SJCRH30 (cell line): ENCODE measurements at regions not wholly inside any gene's neighbourhood (a gene's known extent, or its start where the extent isn't known, plus 50 kb on each side); places are given as distances from the start of the nearest gene placed in this dataset.

ENCODE experiments used
- DNase-seq, 2 experiments: peaks; one replicate each; pipeline ENCODE4 v3.0.0-alpha.2; 2015 to 2020
- H3K27ac ChIP-seq: fragments of 250-450 bp; sonication (Bioruptor Pico); 2 replicates; pipeline ENCODE4 v1.5.1; 2020; ENCODE audit warnings: mild to moderate bottlenecking, moderate library complexity
- H3K27me3 ChIP-seq: fragments of 250-450 bp; sonication (Bioruptor Pico); 2 replicates; pipeline ENCODE4 v1.5.1; 2020; ENCODE audit warnings: mild to moderate bottlenecking, moderate library complexity
- H3K36me3 ChIP-seq: fragments of 250-450 bp; sonication (Bioruptor Pico); 2 replicates; pipeline ENCODE4 v1.5.1; 2020; ENCODE audit warnings: mild to moderate bottlenecking, moderate library complexity
- H3K4me1 ChIP-seq: fragments of 250-450 bp; sonication (Bioruptor Pico); 2 replicates; pipeline ENCODE4 v1.5.1; 2020; ENCODE audit warnings: mild to moderate bottlenecking, moderate library complexity
- H3K4me3 ChIP-seq: fragments of 250-450 bp; sonication (Bioruptor Pico); 2 replicates; pipeline ENCODE4 v1.5.1; 2020; ENCODE audit warnings: mild to moderate bottlenecking, moderate library complexity
- H3K9me3 ChIP-seq: fragments of 250-450 bp; sonication (Bioruptor Pico); replicated peaks from 2 replicates; pipeline ENCODE4 v1.5.1; 2020; ENCODE audit warnings: mild to moderate bottlenecking, moderate library complexity

GRCh38 chr3:181570472-181570871 lies 141.3 kb upstream of the SOX2 start:
- no peak for DNase-seq
- H3K4me1 ChIP-seq = no peaks in the 10 kb centered on the region
- H3K27ac ChIP-seq = no peak overlapping the region
- H3K9me3 ChIP-seq = no peaks in the 10 kb centered on the region
- H3K36me3 ChIP-seq = no peaks in the 10 kb centered on the region
- no peak overlapping the region for H3K4me3 ChIP-seq
- H3K27me3 ChIP-seq = no peaks in the 10 kb centered on the region

- H3K27me3 ChIP-seq = no peaks in the 10 kb centered on the region
- DNase-seq = no peak
- H3K9me3 ChIP-seq = no peaks in the 10 kb centered on the region
- H3K36me3 ChIP-seq = no peaks in the 10 kb centered on the region
- H3K4me1 ChIP-seq = no peaks in the 10 kb centered on the region
- H3K27ac ChIP-seq = no peak overlapping the region
- H3K4me3 ChIP-seq = no peak overlapping the region
Measured at GRCh38 chr3:181569356-181569940, 142.3 kb upstream of the SOX2 start.

GRCh38 chr3:181568693-181569092 lies 143.0 kb upstream of the SOX2 start:
- no peaks in the 10 kb centered on the region for H3K27me3 ChIP-seq
- H3K4me1 ChIP-seq = no peaks in the 10 kb centered on the region
- DNase-seq = no peak
- H3K36me3 ChIP-seq = no peaks in the 10 kb centered on the region
- no peak overlapping the region for H3K4me3 ChIP-seq
- H3K9me3 ChIP-seq = no peaks in the 10 kb centered on the region
- H3K27ac ChIP-seq = no peak overlapping the region

DNA sequence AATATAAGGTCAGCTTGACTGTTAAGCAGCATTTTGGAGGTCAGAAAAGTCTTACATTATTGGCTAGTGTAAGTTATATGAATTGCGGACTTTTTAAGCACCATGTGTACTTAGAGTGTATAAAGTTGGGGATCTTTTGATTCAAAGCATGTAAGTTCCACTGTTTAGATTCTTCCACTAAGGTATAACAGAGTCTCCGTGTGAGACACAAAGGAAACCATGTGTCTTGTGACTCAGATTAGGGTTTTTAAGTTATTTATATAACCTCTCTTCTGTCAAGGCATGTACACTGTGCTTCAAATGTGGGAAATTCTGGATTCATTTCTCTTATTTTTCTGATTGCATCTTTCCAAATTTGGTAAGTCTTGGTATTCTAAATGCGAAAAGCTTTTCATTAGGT lies 143.5 kb upstream of the SOX2 start:
- Histone ChIP-seq H3K27ac (no peak overlapping the region), H3K27me3 (no peaks in the 10 kb centered on the region), H3K9me3 (no peaks in the 10 kb centered on the region), H3K4me1 (no peaks in the 10 kb centered on the region), H3K36me3 (no peaks in the 10 kb centered on the region), H3K4me3 (no peak overlapping the region)
- DNase-seq = no peak

- Histone ChIP-seq H3K36me3 (no peaks in the 10 kb centered on the region), H3K4me1 (no peaks in the 10 kb centered on the region), H3K4me3 (no peak overlapping the region), H3K9me3 (no peaks in the 10 kb centered on the region), H3K27ac (no peak overlapping the region), H3K27me3 (no peaks in the 10 kb centered on the region)
- DNase-seq = no peak
Measured at GRCh38 chr3:181567311-181568075, 144.2 kb upstream of the SOX2 start.

DNA sequence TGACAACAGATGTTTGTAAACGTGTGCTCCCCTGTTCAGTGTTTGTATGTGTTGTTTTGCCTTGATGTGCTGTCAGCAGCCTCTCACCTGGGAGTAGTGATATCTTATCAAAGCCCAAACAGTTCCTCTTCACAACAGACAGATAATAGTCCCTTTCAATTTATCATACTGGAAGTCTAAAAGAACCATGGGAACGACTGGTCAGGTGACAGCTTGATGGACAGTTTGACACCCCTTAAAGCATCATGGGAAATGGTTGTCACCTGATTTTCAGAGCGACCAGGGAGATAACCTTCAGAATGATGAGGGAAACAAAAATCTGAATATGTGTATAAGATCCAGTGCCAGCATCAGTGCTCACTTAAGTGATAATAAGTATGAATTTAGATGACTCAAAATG lies 146.3 kb upstream of the SOX2 start:
- DNase-seq = no peak
- H3K36me3 ChIP-seq = no peaks in the 10 kb centered on the region
- no peak overlapping the region for H3K4me3 ChIP-seq
- H3K27ac ChIP-seq = no peak overlapping the region
- no peaks in the 10 kb centered on the region for H3K27me3 ChIP-seq
- no peaks in the 10 kb centered on the region for H3K4me1 ChIP-seq
- no peaks in the 10 kb centered on the region for H3K9me3 ChIP-seq

DNA sequence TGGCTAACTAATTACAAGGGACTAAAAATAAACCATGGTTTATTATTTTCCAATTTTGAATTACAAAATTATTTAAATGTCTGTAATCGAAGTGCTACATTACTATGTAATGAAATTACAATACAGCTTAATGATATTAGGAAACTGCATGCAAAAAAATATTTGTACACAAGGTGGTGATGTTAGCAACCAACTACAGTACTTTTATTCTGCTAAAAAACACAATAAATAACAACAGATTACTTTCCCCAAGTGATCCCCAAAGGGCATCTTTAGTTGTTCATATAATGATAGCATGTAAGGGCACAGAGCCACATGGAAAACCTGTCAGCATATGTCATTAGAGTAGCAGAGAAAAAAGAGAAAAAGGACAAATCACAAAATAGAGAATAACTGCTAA lies 147.5 kb upstream of the SOX2 start:
- H3K4me3 ChIP-seq = no peak overlapping the region
- no peaks in the 10 kb centered on the region for H3K27me3 ChIP-seq
- no peak overlapping the region for H3K27ac ChIP-seq
- no peaks in the 10 kb centered on the region for H3K36me3 ChIP-seq
- DNase-seq = no peak
- no peaks in the 10 kb centered on the region for H3K9me3 ChIP-seq
- H3K4me1 ChIP-seq = no peaks in the 10 kb centered on the region

- Histone ChIP-seq H3K27ac (no peak overlapping the region), H3K27me3 (no peaks in the 10 kb centered on the region), H3K4me1 (no peaks in the 10 kb centered on the region), H3K4me3 (no peak overlapping the region), H3K9me3 (no peaks in the 10 kb centered on the region), H3K36me3 (no peaks in the 10 kb centered on the region)
- DNase-seq = no peak
Measured at GRCh38 chr3:181561139-181562031, 150.3 kb upstream of the SOX2 start.

DNA sequence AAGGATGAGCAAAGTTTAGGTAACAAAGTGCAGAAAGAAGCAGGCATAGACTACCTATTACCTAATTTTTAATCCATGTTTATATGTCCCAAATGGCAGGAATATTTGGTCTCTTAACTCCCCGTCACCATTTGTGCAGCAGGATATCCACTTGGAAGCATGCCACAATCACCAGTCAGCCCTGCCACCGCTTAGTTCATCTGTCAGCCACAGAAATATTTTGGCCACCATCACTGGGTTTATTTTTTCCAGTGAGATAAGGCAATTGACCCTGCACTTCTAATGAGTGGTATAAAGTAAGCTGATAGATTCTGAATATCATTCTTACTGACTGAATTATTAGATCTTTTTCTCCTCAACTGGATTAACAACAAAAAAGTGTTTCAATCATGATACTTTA lies 152.9 kb upstream of the SOX2 start:
- H3K9me3 ChIP-seq = no peaks in the 10 kb centered on the region
- no peaks in the 10 kb centered on the region for H3K27me3 ChIP-seq
- no peaks in the 10 kb centered on the region for H3K36me3 ChIP-seq
- H3K27ac ChIP-seq = no peak overlapping the region
- no peaks in the 10 kb centered on the region for H3K4me1 ChIP-seq
- no peak overlapping the region for H3K4me3 ChIP-seq
- peak in 1 of 2 experiments; percentile 12 for DNase-seq

DNA sequence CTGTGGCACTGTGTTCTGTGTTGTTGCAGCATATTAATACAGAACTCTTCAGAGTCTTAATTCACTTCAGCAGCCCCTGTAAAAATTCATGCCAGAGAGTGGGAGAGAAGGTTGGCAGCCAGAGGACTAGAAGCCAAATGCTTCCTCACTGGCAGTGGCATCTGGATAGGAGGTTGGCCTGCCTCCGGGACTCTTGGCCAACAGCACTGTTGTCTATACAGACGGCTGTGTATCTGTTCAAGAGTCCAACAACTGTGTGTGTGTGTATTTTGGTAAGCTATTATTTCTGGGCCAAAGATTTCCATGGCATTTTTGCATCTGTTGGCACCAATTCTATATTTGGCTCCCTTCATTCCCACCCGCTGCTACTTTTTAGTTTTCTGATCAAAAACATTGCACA lies 156.0 kb upstream of the SOX2 start:
- Histone ChIP-seq H3K36me3 (no peaks in the 10 kb centered on the region), H3K4me3 (no peak overlapping the region)
- no peak for DNase-seq

DNA sequence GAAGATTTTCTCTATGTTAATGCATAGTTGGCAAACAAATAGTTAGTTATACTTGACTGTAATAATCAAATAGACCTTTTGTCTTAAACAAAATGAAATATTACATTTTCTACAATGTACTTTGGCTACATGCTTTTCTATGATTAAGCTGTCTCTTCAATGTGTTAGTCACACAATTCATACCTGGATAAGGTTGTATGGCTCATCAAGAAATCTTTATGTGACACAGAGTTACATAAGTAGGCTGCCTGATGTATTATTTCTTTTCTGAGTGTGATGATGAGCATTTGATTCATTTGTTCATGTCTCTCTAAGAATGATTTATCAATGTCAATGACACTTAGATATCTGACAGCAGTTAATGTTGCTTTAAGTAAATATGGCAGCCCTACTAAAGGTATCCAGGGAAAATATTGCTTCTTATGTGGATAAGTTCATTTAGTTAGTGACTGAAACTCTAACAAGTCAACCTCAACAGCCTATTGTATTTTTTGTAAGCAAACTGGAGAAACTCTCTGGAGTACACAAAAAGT lies 157.4 kb upstream of the SOX2 start:
- H3K4me1 ChIP-seq = no peaks in the 10 kb centered on the region
- no peak overlapping the region for H3K27ac ChIP-seq
- no peak for DNase-seq
- H3K27me3 ChIP-seq = no peaks in the 10 kb centered on the region
- H3K36me3 ChIP-seq = no peaks in the 10 kb centered on the region
- no peak overlapping the region for H3K4me3 ChIP-seq
- no peaks in the 10 kb centered on the region for H3K9me3 ChIP-seq

More for the DNA sequence above, 156.0 kb upstream of the SOX2 start:
- Histone ChIP-seq H3K27ac (no peak overlapping the region), H3K9me3 (no peaks in the 10 kb centered on the region), H3K4me1 (no peaks in the 10 kb centered on the region), H3K27me3 (no peaks in the 10 kb centered on the region)

GRCh38 chr3:181549266-181549665 lies 162.5 kb upstream of the SOX2 start:
- Histone ChIP-seq H3K27ac (no peak overlapping the region), H3K27me3 (no peaks in the 10 kb centered on the region), H3K36me3 (no peaks in the 10 kb centered on the region), H3K4me3 (no peak overlapping the region), H3K9me3 (no peaks in the 10 kb centered on the region), H3K4me1 (no peaks in the 10 kb centered on the region)
- DNase-seq = no peak

DNA sequence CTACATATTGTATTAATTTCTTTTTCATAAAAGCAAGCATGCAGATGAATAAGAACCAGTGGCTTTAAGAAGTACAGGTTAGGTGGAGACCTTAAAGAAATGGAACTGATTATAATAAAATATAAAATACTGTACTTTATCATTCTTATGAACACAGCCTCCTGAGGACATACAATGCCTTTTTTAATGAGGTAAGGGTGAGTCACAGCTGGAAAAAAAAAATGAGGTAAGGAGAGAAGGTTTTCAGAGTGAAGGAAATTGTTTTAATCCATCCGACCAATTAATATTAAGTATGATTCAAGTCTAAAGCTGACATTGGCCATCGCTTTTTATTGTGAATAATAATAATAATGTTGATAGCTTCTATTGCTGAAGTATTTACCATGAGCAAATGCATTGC lies 170.3 kb upstream of the SOX2 start:
- Histone ChIP-seq H3K36me3 (no peaks in the 10 kb centered on the region), H3K4me1 (no peaks in the 10 kb centered on the region), H3K4me3 (no peak overlapping the region), H3K9me3 (no peaks in the 10 kb centered on the region), H3K27ac (no peak overlapping the region), H3K27me3 (no peaks in the 10 kb centered on the region)
- DNase-seq = no peak

GRCh38 chr3:181534781-181535221 lies 176.9 kb upstream of the SOX2 start:
- DNase-seq = no peak
- Histone ChIP-seq H3K27ac (no peak overlapping the region), H3K9me3 (no peaks in the 10 kb centered on the region), H3K27me3 (no peaks in the 10 kb centered on the region), H3K4me3 (no peak overlapping the region), H3K4me1 (no peaks in the 10 kb centered on the region), H3K36me3 (no peaks in the 10 kb centered on the region)

DNA sequence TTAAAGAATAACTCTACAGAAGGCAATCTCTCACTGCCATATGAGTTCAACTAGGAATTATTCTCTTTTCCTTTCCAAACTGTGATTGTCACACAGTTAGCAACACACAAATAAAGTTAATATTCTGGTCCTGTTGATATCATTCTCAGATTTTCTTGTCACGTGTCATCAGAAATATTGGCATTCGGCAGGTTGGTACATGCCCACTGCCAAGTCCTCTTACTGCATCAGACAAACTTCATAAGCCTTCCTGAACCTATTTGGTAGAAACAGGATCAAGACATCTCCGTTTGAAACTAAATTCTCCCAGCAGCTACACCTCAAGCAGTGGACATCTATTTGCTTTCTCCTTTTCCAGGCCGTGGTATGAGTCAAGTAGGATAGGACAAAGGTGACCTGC lies 177.9 kb upstream of the SOX2 start:
- no peak overlapping the region for H3K27ac ChIP-seq
- no peaks in the 10 kb centered on the region for H3K4me1 ChIP-seq
- H3K4me3 ChIP-seq = no peak overlapping the region
- no peak for DNase-seq
- H3K36me3 ChIP-seq = no peaks in the 10 kb centered on the region
- H3K27me3 ChIP-seq = no peaks in the 10 kb centered on the region
- no peaks in the 10 kb centered on the region for H3K9me3 ChIP-seq
